SK-N-SH (cell line): ENCODE measurements at regions not wholly inside any gene's neighbourhood (a gene's known extent, or its start where the extent isn't known, plus 50 kb on each side); places are given as distances from the start of the nearest gene placed in this dataset.

ENCODE experiments used
- CTCF ChIA-PET: fragments of 300-600, 350-600 bp; formaldehyde crosslinking; extraction: SDS; loops from one replicate; lab custom pipeline; 2021; lab: Yijun Ruan, JAX
- POLR2A ChIA-PET: fragments of 350-600 bp; sonication (Branson Sonifier 250); formaldehyde crosslinking; extraction: SDS; loops from one replicate; lab custom pipeline; 2020; ENCODE audit warnings: antibody characterized with exemption, inconsistent platforms; lab: Yijun Ruan, JAX
- DNase-seq: peaks from one replicate; pipeline ENCODE4 v3.0.0; 2012
- H2AFZ ChIP-seq: fragments of 200-600 bp; sonication (generic); 2 replicates; pipeline ENCODE4 v1.8.1; 2016; ENCODE audit warnings: antibody characterized with exemption, mild to moderate bottlenecking, low read depth
- H3F3A ChIP-seq: fragments of 200-600 bp; sonication (generic); replicated peaks from 2 replicates; pipeline ENCODE3; 2016; ENCODE audit warnings: antibody characterized with exemption, mild to moderate bottlenecking; ENCODE audit not compliant: insufficient read depth
- H3K27ac ChIP-seq, 2 experiments: fragments of 200-500 bp in 1 of 2; fragments of 200-600 bp in 1 of 2; sonication (Bioruptor generic) in 1 of 2; sonication (generic), shearing (Covaris generic) in 1 of 2; 2 replicates each; pipeline versions ENCODE4 v1.5.1 to v1.6.1; 2014 to 2016; ENCODE audit warnings: low read depth in 2 of 2, inconsistent platforms in 1 of 2, low read length in 1 of 2, mild to moderate bottlenecking in 1 of 2, mixed read lengths in 1 of 2
- H3K27me3 ChIP-seq: fragments of 200-600 bp; sonication (generic), shearing (Covaris generic); 2 replicates; pipeline ENCODE4 v1.6.1; 2016; ENCODE audit warnings: mixed run types; ENCODE audit not compliant: insufficient read depth
- H3K36me3 ChIP-seq, 2 experiments: fragments of 200-500 bp in 1 of 2; fragments of 200-600 bp in 1 of 2; sonication (Bioruptor generic) in 1 of 2; sonication (generic) in 1 of 2; replicated peaks in 1 of 2; 2 replicates each; pipeline versions ENCODE3 to v1.5.1; 2014 to 2016; ENCODE audit warnings: low read length in 1 of 2, mild to moderate bottlenecking in 1 of 2; ENCODE audit not compliant: insufficient read depth in 2 of 2, control insufficient read depth in 1 of 2
- H3K4me1 ChIP-seq, 2 experiments: fragments of 200-500 bp in 1 of 2; fragments of 200-600 bp in 1 of 2; sonication (Bioruptor generic) in 1 of 2; sonication (generic), shearing (Covaris generic) in 1 of 2; 2 replicates each; pipeline versions ENCODE4 v1.5.1 to v1.6.1; 2014 to 2016; ENCODE audit warnings: low read depth in 1 of 2, low read length in 1 of 2, mixed run types in 1 of 2; ENCODE audit not compliant: insufficient read depth in 2 of 2, control insufficient read depth in 1 of 2
- H3K4me2 ChIP-seq: fragments of 200-600 bp; sonication (generic), shearing (Covaris generic); 2 replicates; pipeline ENCODE4 v1.6.1; 2017; ENCODE audit warnings: mixed run types
- H3K4me3 ChIP-seq, 2 experiments: fragments of 200-500 bp in 1 of 2; fragments of 200-600 bp in 1 of 2; sonication (Bioruptor generic) in 1 of 2; sonication (generic), shearing (Covaris generic) in 1 of 2; 2 replicates each; pipeline versions ENCODE4 v1.5.1 to v1.8.1; 2014 to 2016; ENCODE audit warnings: low read depth in 2 of 2, inconsistent platforms in 1 of 2, low read length in 1 of 2, mild to moderate bottlenecking in 1 of 2, mixed read lengths in 1 of 2, moderate library complexity in 1 of 2
- H3K79me2 ChIP-seq: fragments of 200-600 bp; sonication (generic); 2 replicates; pipeline ENCODE4 v1.8.1; 2017; ENCODE audit warnings: mild to moderate bottlenecking; ENCODE audit not compliant: insufficient read depth
- H3K9ac ChIP-seq: fragments of 200-600 bp; sonication (generic); 2 replicates; pipeline ENCODE4 v1.6.1; 2017; ENCODE audit warnings: mixed run types
- H3K9me2 ChIP-seq: fragments of 200-600 bp; sonication (generic); 2 replicates; pipeline ENCODE4 v1.6.1; 2017; ENCODE audit warnings: mixed run types
- H3K9me3 ChIP-seq: fragments of 200-600 bp; sonication (generic); 2 replicates; pipeline ENCODE4 v1.6.1; 2017; ENCODE audit warnings: mixed run types, mild to moderate bottlenecking, moderate library complexity
- H4K20me1 ChIP-seq: fragments of 200-600 bp; sonication (generic); 2 replicates; pipeline ENCODE4 v1.6.1; 2017; ENCODE audit warnings: mild to moderate bottlenecking, mixed run types; ENCODE audit not compliant: insufficient read depth
- CHD2 ChIP-seq: fragments of 150-350 bp; IDR thresholded peaks from 2 replicates; pipeline ENCODE4 v1.6.1; 2018; ENCODE audit warnings: low read length; ENCODE audit not compliant: partially characterized antibody
- CTCF ChIP-seq: fragments of 200-600 bp; sonication (generic); IDR thresholded peaks from 2 replicates; pipeline ENCODE4 v1.6.1; 2017; ENCODE audit warnings: antibody characterized with exemption, mild to moderate bottlenecking, moderate library complexity
- EZH2phosphoT487 ChIP-seq: fragments of 200-600 bp; sonication (generic); IDR thresholded peaks from 2 replicates; pipeline ENCODE4 v1.6.1; 2017; ENCODE audit warnings: low read depth, mixed run types, mild to moderate bottlenecking, antibody characterized with exemption, moderate library complexity, borderline replicate concordance
- FOSL2 ChIP-seq: IDR thresholded peaks from 2 replicates; pipeline ENCODE4 v1.4.0; 2012; ENCODE audit warnings: low read depth, mild to moderate bottlenecking, moderate library complexity, borderline replicate concordance
- FOXJ3 ChIP-seq: sonication (generic); formaldehyde crosslinking; IDR thresholded peaks from 2 replicates; pipeline ENCODE4 v1.5.1; 2020; ENCODE audit warnings: mild to moderate bottlenecking, missing genetic modification reagents
- MAX ChIP-seq: IDR thresholded peaks from 2 replicates; pipeline ENCODE4 v1.4.0; 2012; ENCODE audit warnings: low read depth
- MXI1 ChIP-seq: IDR thresholded peaks from 2 replicates; pipeline ENCODE4 v1.6.1; 2012; ENCODE audit warnings: mild to moderate bottlenecking, low read depth, low read length, improper control_type of control experiment
- NFIC ChIP-seq: IDR thresholded peaks from 2 replicates; pipeline ENCODE4 v1.4.0; 2012; ENCODE audit warnings: borderline replicate concordance
- PBX3 ChIP-seq: IDR thresholded peaks from 2 replicates; pipeline ENCODE4; 2012
- REST ChIP-seq: IDR thresholded peaks from 2 replicates; pipeline ENCODE4 v1.6.1; 2012; ENCODE audit warnings: mild to moderate bottlenecking, low read depth, low read length, moderate library complexity
- RXRA ChIP-seq: IDR thresholded peaks from 2 replicates; pipeline ENCODE4 v1.4.0; 2012; ENCODE audit warnings: low read depth, mild to moderate bottlenecking, borderline replicate concordance
- SIN3A ChIP-seq: IDR thresholded peaks from 2 replicates; pipeline ENCODE4 v1.6.1; 2012; ENCODE audit warnings: low read depth, mild to moderate bottlenecking, low read length, moderate library complexity, borderline replicate concordance
- SMC3 ChIP-seq: IDR thresholded peaks from 2 replicates; pipeline ENCODE4 v1.6.1; 2012; ENCODE audit warnings: low read depth, low read length, improper control_type of control experiment
- TAF1 ChIP-seq: IDR thresholded peaks from 2 replicates; pipeline ENCODE4 v1.6.1; 2012; ENCODE audit warnings: low read depth, mild to moderate bottlenecking, low read length, moderate library complexity, borderline replicate concordance
- TCF12 ChIP-seq: IDR thresholded peaks from 2 replicates; pipeline ENCODE4 v1.4.0; 2012
- USF1 ChIP-seq: IDR thresholded peaks from 2 replicates; pipeline ENCODE4 v1.4.0; 2012; ENCODE audit warnings: low read depth, borderline replicate concordance
- USF2 ChIP-seq: fragments of 150-350 bp; IDR thresholded peaks from 2 replicates; pipeline ENCODE4 v1.6.1; 2017; ENCODE audit warnings: antibody characterized with exemption, low read length, low read depth, borderline replicate concordance
- WGBS: methylation state at CpG from one replicate; pipeline ENCODE4 v1.1.6; 2017; ENCODE audit warnings: low lambda C conversion rate; 5-methylcytosine and 5-hydroxymethylcytosine counted together

GRCh38 chr18:10300739-10301138, 153.7 kb upstream of the APCDD1 start (continued):
- TF ChIP-seq USF2 = no peak
- no peak for TF ChIP-seq TCF12
- no peak for TF ChIP-seq FOSL2
- no peak for TF ChIP-seq PBX3

GRCh38 chr18:10301831-10302483, 152.5 kb upstream of the APCDD1 start:
- TF ChIP-seq SIN3A (no peak), SMC3 (no peak), RXRA (no peak), NFIC (no peak), TAF1 (no peak), MXI1 (no peak), REST (no peak), FOXJ3 (CRISPR knock-in tag) (no peak), USF1 (no peak), EZH2phosphoT487 (no peak), CHD2 (no peak), CTCF (no peak), MAX (no peak)
- ChIA-PET CTCF (no interaction called here), POLR2A (no interaction called here)
- Histone ChIP-seq H3K27me3 (no peaks in the 10 kb centered on the region), H3K9me3 (no peaks in the 10 kb centered on the region), H3K4me1 (no peaks in the 10 kb centered on the region; a peak in 1 of 4 replicates), H3K9ac (no peak overlapping the region), H3K27ac (no peak overlapping the region), H3F3A (no peaks in the 10 kb centered on the region), H2AFZ (no peak overlapping the region), H3K4me2 (no peak overlapping the region), H3K9me2 (no peaks in the 10 kb centered on the region), H3K79me2 (no peaks in the 10 kb centered on the region), H3K36me3 (no peaks in the 10 kb centered on the region), H4K20me1 (no peaks in the 10 kb centered on the region), H3K4me3 (no peak overlapping the region)
- DNase-seq = no peak
- 11% methylated on average over 5 of the region's 5 CpGs for WGBS
